Erythroblast (primary cell): ENCODE measurements at regions not wholly inside any gene's neighbourhood (a gene's known extent, or its start where the extent isn't known, plus 50 kb on each side); places are given as distances from the start of the nearest gene placed in this dataset.

ENCODE experiments used
- GATA1 ChIP-seq: IDR thresholded peaks from 2 replicates; pipeline ENCODE4 v1.6.1; 2011; ENCODE audit warnings: low read depth, mild to moderate bottlenecking, control low read depth, low read length, moderate library complexity
- POLR2A ChIP-seq: IDR thresholded peaks from 2 replicates; pipeline ENCODE4 v1.6.1; 2011; ENCODE audit warnings: mild to moderate bottlenecking, low read length

- TF ChIP-seq POLR2A (no peak), GATA1 (no peak)
These were observed 80.3 kb downstream of the SKIDA1 start for GRCh38 chr10:21445163-21445562.
